ENCODE measurements at regions not wholly inside any gene's neighbourhood (a gene's known extent, or its start where the extent isn't known, plus 50 kb on each side); places are given as distances from the start of the nearest gene placed in this dataset.

DNA sequence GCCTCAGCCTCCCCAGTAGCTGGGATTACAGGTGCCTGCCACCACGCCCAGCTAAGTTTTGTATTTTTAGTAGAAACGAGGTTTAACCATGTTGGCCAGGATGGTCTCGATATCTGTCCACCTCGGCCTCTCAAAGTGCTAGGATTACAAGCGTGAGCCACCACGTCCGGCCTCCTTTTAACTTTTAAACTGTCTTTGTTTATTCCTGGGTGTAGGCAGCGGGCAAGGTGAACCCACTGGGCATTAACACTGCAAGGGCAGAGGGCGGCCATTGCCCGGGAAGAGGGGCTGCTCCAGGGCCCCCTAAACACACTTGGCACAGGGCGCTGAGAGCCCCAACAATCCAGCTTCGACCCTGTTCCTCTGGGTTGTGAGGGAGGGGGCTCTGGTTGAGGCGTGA, 693.6 kb downstream of the BRD1 start:
- H3K79me2 ChIP-seq (ENCODE audit: insufficient read depth): no peaks in the 10 kb centered on the region
- no peak overlapping the region for H3K4me3 ChIP-seq
- H3K27ac ChIP-seq: no peak overlapping the region
- peaks cover 3% of the 10 kb centered on the region for H3K9me3 ChIP-seq (ENCODE audit: low read depth)
- DNase-seq: no peak
- no peak overlapping the region for H2AFZ ChIP-seq
- no peak overlapping the region for H3K9ac ChIP-seq
- WGBS, 2 experiments (ENCODE audit: low coverage in 1 of 2, low lambda C conversion rate in 2 of 2, missing lambda C conversion rate in 2 of 2): 45 to 49% methylated on average over 13 of the region's 13 CpGs
- no peak overlapping the region for H3K4me2 ChIP-seq (ENCODE audit: unreplicated experiment)
- H4K20me1 ChIP-seq (ENCODE audit: insufficient read depth): no peaks in the 10 kb centered on the region
- H3F3A ChIP-seq (ENCODE audit: insufficient read depth): no peaks in the 10 kb centered on the region
- TF ChIP-seq EZH2phosphoT487 (IDR thresholded peaks at IDR 0.05; ENCODE audit: insufficient read depth, low read depth) (no peak), EZH2 (IDR thresholded peaks at IDR 0.05; ENCODE audit: insufficient read depth, poor library complexity, severe bottlenecking) (no peak)
- in situ Hi-C loops (cut with MboI): no loop called here
- H3K4me1 ChIP-seq (ENCODE audit: insufficient read depth): no peaks in the 10 kb centered on the region
- H3K9me2 ChIP-seq (ENCODE audit: insufficient read depth): no peaks in the 10 kb centered on the region
- no peaks in the 10 kb centered on the region for H3K36me3 ChIP-seq (ENCODE audit: low read depth)
- H3K27me3 ChIP-seq (replicated peaks; ENCODE audit: insufficient read depth): no peaks in the 10 kb centered on the region

DNA sequence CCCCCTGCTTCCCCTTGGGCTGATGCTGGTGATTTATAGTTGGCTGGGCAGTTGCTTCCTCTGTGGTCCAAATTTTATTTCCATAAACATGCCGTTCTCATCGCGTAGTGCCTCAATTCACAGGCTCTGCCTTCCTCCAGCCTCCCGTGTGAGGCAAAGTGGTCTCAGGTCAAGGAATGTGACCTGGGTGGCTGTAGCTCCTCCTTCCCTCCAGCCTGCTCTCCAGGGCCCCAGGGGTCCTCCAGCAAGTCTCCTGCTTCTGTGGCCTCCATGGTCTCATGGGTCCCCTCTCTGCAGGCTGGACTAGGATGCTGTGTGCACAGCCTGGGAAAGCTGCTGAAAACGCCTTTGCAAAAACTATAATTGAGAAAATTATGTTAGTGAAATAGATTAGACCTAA, 694.1 kb downstream of the BRD1 start:
- H3K36me3 ChIP-seq (ENCODE audit: low read depth): no peaks in the 10 kb centered on the region
- H3K27ac ChIP-seq: no peak overlapping the region
- H2AFZ ChIP-seq: no peak overlapping the region
- H3K9me3 ChIP-seq (ENCODE audit: low read depth): peaks cover 3% of the 10 kb centered on the region
- H3K4me1 ChIP-seq (ENCODE audit: insufficient read depth): no peaks in the 10 kb centered on the region
- H3K79me2 ChIP-seq (ENCODE audit: insufficient read depth): no peaks in the 10 kb centered on the region
- no peak overlapping the region for H3K4me3 ChIP-seq
- TF ChIP-seq EZH2 (IDR thresholded peaks at IDR 0.05; ENCODE audit: insufficient read depth, poor library complexity, severe bottlenecking) (no peak), EZH2phosphoT487 (IDR thresholded peaks at IDR 0.05; ENCODE audit: insufficient read depth, low read depth) (no peak)
- no peaks in the 10 kb centered on the region for H3K27me3 ChIP-seq (replicated peaks; ENCODE audit: insufficient read depth)
- H4K20me1 ChIP-seq (ENCODE audit: insufficient read depth): no peaks in the 10 kb centered on the region
- WGBS, 2 experiments (ENCODE audit: low coverage in 1 of 2, low lambda C conversion rate in 2 of 2, missing lambda C conversion rate in 2 of 2): 30 to 43% methylated on average over 5 of the region's 5 CpGs
- no peaks in the 10 kb centered on the region for H3K9me2 ChIP-seq (ENCODE audit: insufficient read depth)
- in situ Hi-C loops (cut with MboI): no loop called here
- DNase-seq: no peak
- no peaks in the 10 kb centered on the region for H3F3A ChIP-seq (ENCODE audit: insufficient read depth)
- no peak overlapping the region for H3K4me2 ChIP-seq (ENCODE audit: unreplicated experiment)
- H3K9ac ChIP-seq: no peak overlapping the region

DNA sequence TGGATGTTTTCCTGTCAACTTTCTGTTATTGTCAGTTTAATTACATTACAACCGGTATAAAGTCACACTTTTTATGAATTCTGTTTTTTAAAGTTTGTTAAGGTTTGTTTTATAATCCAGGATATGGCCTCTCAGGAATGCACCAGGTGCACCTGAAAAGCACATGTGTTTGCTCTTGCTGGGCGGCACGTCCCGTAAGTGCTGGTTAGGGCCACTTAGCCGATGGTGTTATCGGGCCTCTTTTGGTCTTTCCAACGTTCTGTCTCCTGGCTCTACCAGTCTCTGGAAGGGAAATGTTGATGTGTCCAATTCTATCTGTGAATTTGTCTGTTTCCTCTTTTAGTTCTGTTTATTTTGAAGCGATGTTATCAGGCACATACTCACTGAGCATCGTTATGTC, 695.7 kb downstream of the BRD1 start:
- no peak overlapping the region for H2AFZ ChIP-seq
- H3K4me2 ChIP-seq (ENCODE audit: unreplicated experiment): no peak overlapping the region
- WGBS, 2 experiments (ENCODE audit: low coverage in 1 of 2, low lambda C conversion rate in 2 of 2, missing lambda C conversion rate in 2 of 2): 62% methylated on average over 9 of the region's 9 CpGs
- H3K9ac ChIP-seq: no peak overlapping the region
- no peaks in the 10 kb centered on the region for H3K9me2 ChIP-seq (ENCODE audit: insufficient read depth)
- TF ChIP-seq EZH2 (IDR thresholded peaks at IDR 0.05; ENCODE audit: insufficient read depth, poor library complexity, severe bottlenecking) (no peak), EZH2phosphoT487 (IDR thresholded peaks at IDR 0.05; ENCODE audit: insufficient read depth, low read depth) (no peak)
- H3K36me3 ChIP-seq (ENCODE audit: low read depth): no peaks in the 10 kb centered on the region
- no peak for DNase-seq
- no peaks in the 10 kb centered on the region for H3K27me3 ChIP-seq (replicated peaks; ENCODE audit: insufficient read depth)
- H3K9me3 ChIP-seq (ENCODE audit: low read depth): peaks cover 3% of the 10 kb centered on the region
- no peaks in the 10 kb centered on the region for H4K20me1 ChIP-seq (ENCODE audit: insufficient read depth)
- H3K27ac ChIP-seq: no peak overlapping the region
- in situ Hi-C loops (cut with MboI): no loop called here
- no peaks in the 10 kb centered on the region for H3F3A ChIP-seq (ENCODE audit: insufficient read depth)
- H3K79me2 ChIP-seq (ENCODE audit: insufficient read depth): no peaks in the 10 kb centered on the region
- H3K4me1 ChIP-seq (ENCODE audit: insufficient read depth): no peaks in the 10 kb centered on the region
- no peak overlapping the region for H3K4me3 ChIP-seq

DNA sequence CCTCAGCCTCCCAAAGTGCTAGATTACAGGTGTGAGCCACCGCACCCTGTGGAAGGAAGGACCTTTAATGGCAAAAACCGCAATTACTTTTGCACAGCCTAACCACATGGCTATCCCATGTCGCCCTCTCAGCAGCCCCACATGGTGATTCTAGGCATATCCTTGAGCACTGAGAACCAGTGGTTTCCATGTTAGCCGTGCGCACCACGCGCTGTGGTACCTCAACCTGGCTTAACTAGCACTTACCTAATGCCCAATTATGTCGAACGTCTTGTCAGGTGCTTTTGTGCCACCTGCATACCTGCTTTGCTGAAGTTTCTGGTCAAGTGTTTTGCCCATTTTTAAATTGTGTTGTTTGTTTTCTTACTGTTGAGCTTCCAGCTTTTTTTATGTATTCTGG, 697.9 kb downstream of the BRD1 start:
- Histone ChIP-seq H4K20me1 (ENCODE audit: insufficient read depth) (no peaks in the 10 kb centered on the region), H3K9me2 (ENCODE audit: insufficient read depth) (no peaks in the 10 kb centered on the region), H3K36me3 (ENCODE audit: low read depth) (no peaks in the 10 kb centered on the region), H3K79me2 (ENCODE audit: insufficient read depth) (no peaks in the 10 kb centered on the region), H3F3A (ENCODE audit: insufficient read depth) (no peaks in the 10 kb centered on the region), H3K4me1 (ENCODE audit: insufficient read depth) (no peaks in the 10 kb centered on the region), H2AFZ (no peak overlapping the region), H3K27me3 (replicated peaks; ENCODE audit: insufficient read depth) (no peaks in the 10 kb centered on the region), H3K4me2 (ENCODE audit: unreplicated experiment) (no peak overlapping the region), H3K9ac (no peak overlapping the region), H3K27ac (no peak overlapping the region), H3K4me3 (no peak overlapping the region), H3K9me3 (ENCODE audit: low read depth) (no peaks in the 10 kb centered on the region)
- DNase-seq: no peak
- in situ Hi-C loops (cut with MboI): no loop called here
- TF ChIP-seq EZH2 (IDR thresholded peaks at IDR 0.05; ENCODE audit: insufficient read depth, poor library complexity, severe bottlenecking) (no peak), EZH2phosphoT487 (IDR thresholded peaks at IDR 0.05; ENCODE audit: insufficient read depth, low read depth) (no peak)
- 64 to 67% methylated on average over 9 of the region's 9 CpGs for WGBS, 2 experiments (ENCODE audit: low coverage in 1 of 2, low lambda C conversion rate in 2 of 2, missing lambda C conversion rate in 2 of 2)

DNA sequence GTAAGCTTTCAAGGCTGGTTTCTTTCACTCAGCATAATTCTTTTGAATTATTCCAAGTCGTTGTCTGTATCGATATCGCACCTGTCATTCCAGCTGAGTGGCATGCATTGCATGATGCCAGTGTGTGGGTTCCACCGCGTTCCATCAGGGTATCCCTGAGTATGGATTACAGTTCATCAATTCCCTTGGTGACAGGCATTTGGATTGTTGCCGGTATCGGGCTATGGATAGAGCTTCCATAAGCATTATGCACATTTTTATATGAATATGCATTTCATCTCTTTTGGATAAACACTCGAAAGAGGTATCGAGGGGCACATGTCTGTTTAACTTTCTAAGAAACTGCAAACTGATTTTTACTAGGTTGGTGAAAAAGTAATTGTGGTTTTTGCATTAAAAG, 698.8 kb downstream of the BRD1 start:
- H3K27ac ChIP-seq: no peak overlapping the region
- WGBS, 2 experiments (ENCODE audit: low coverage in 1 of 2, low lambda C conversion rate in 2 of 2, missing lambda C conversion rate in 2 of 2): 73% methylated on average over 9 of the region's 9 CpGs

More for the DNA sequence above, 698.8 kb downstream of the BRD1 start:
- H2AFZ ChIP-seq: no peak overlapping the region
- no peaks in the 10 kb centered on the region for H3K27me3 ChIP-seq (replicated peaks; ENCODE audit: insufficient read depth)
- no peaks in the 10 kb centered on the region for H3K4me1 ChIP-seq (ENCODE audit: insufficient read depth)
- no peaks in the 10 kb centered on the region for H3K36me3 ChIP-seq (ENCODE audit: low read depth)
- no peak for DNase-seq
- H3K9me3 ChIP-seq (ENCODE audit: low read depth): no peaks in the 10 kb centered on the region
- no peaks in the 10 kb centered on the region for H4K20me1 ChIP-seq (ENCODE audit: insufficient read depth)
- no peak overlapping the region for H3K9ac ChIP-seq
- H3F3A ChIP-seq (ENCODE audit: insufficient read depth): no peaks in the 10 kb centered on the region
- no peak for TF ChIP-seq EZH2 (IDR thresholded peaks at IDR 0.05; ENCODE audit: insufficient read depth, poor library complexity, severe bottlenecking)
- no peak for TF ChIP-seq EZH2phosphoT487 (IDR thresholded peaks at IDR 0.05; ENCODE audit: insufficient read depth, low read depth)
- H3K79me2 ChIP-seq (ENCODE audit: insufficient read depth): no peaks in the 10 kb centered on the region
- H3K9me2 ChIP-seq (ENCODE audit: insufficient read depth): no peaks in the 10 kb centered on the region
- no peak overlapping the region for H3K4me3 ChIP-seq
- H3K4me2 ChIP-seq (ENCODE audit: unreplicated experiment): no peak overlapping the region
- in situ Hi-C loops (cut with MboI): no loop called here
